NOMO-1 (cell line): ENCODE measurements at regions not wholly inside any gene's neighbourhood (a gene's known extent, or its start where the extent isn't known, plus 50 kb on each side); places are given as distances from the start of the nearest gene placed in this dataset.

ENCODE experiments used
- DNase-seq, 2 experiments: peaks; one replicate each; lab custom pipeline; 2025; ENCODE audit not compliant: unreplicated experiment in 2 of 2; lab: John Stamatoyannopoulos, UW

- DNase-seq: no peak
Measured at GRCh38 chr7:108947526-108947925, 377.9 kb downstream of the DNAJB9 start.

- no peak for DNase-seq
Measured at GRCh38 chr7:108972004-108972403, 402.3 kb downstream of the DNAJB9 start.

- DNase-seq: no peak
Measured at GRCh38 chr7:108973075-108973474, 403.4 kb downstream of the DNAJB9 start.

- DNase-seq: no peak
Measured at GRCh38 chr7:108974641-108975040, 405.0 kb downstream of the DNAJB9 start.

GRCh38 chr7:108985037-108985436, 415.4 kb downstream of the DNAJB9 start:
- DNase-seq: no peak

- no peak for DNase-seq
Measured at GRCh38 chr7:108989319-108989718, 419.6 kb downstream of the DNAJB9 start.

GRCh38 chr7:108997480-108997879, 427.8 kb downstream of the DNAJB9 start:
- DNase-seq: no peak

GRCh38 chr7:109003742-109004141, 434.1 kb downstream of the DNAJB9 start:
- no peak for DNase-seq

- no peak for DNase-seq
Measured at GRCh38 chr7:109009636-109010035, 440.0 kb downstream of the DNAJB9 start.

- no peak for DNase-seq
Measured at GRCh38 chr7:109020251-109020650, 450.6 kb downstream of the DNAJB9 start.

GRCh38 chr7:109021390-109021789, 451.7 kb downstream of the DNAJB9 start:
- DNase-seq: no peak

GRCh38 chr7:109029866-109030265, 460.2 kb downstream of the DNAJB9 start:
- DNase-seq: no peak

GRCh38 chr7:109044691-109045090, 475.0 kb downstream of the DNAJB9 start:
- DNase-seq: no peak

- no peak for DNase-seq
Measured at GRCh38 chr7:109049366-109049765, 479.7 kb downstream of the DNAJB9 start.

- DNase-seq: no peak
Measured at GRCh38 chr7:109059089-109059488, 489.4 kb downstream of the DNAJB9 start.

GRCh38 chr7:109062798-109063197, 493.1 kb downstream of the DNAJB9 start:
- no peak for DNase-seq

GRCh38 chr7:109073543-109073942, 503.9 kb downstream of the DNAJB9 start:
- no peak for DNase-seq

- no peak for DNase-seq
Measured at GRCh38 chr7:109076396-109076972, 506.8 kb downstream of the DNAJB9 start.

- DNase-seq: no peak
Measured at GRCh38 chr7:109091042-109091441, 521.4 kb downstream of the DNAJB9 start.

- no peak for DNase-seq
Measured at GRCh38 chr7:109092268-109092667, 522.6 kb downstream of the DNAJB9 start.

- DNase-seq: no peak
Measured at GRCh38 chr7:109101332-109101731, 531.7 kb downstream of the DNAJB9 start.

GRCh38 chr7:109109558-109109957, 539.9 kb downstream of the DNAJB9 start:
- DNase-seq: no peak

GRCh38 chr7:109111086-109111485, 541.4 kb downstream of the DNAJB9 start:
- no peak for DNase-seq
